ENCODE measurements at regions not wholly inside any gene's neighbourhood (a gene's known extent, or its start where the extent isn't known, plus 50 kb on each side); places are given as distances from the start of the nearest gene placed in this dataset.

DNA sequence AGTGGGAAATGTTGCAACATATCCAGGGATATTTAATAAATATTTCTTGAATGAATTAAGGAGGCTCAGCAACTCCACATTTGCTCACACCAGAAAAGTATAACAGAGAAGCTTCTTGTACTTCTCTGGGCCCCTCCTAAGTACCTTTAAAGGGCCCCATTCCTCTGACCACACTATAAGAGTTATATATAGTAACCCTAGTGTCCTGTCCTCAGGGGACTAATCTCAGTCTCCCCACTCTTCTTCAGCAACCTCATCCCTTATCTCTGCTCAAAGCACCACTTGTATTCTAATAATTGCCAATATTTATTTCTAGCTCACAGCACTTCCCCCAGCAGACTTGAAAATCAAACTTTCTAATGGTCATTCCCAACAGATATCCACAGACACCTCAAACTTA, 237.1 kb downstream of the GXYLT1 start:
- CTCF ChIA-PET (ENCODE audit: low intra/inter-chr PET ratio) = no interaction called here
- Histone ChIP-seq H3K27ac (ENCODE audit: extremely low read depth, low read depth, low read length) (no peak overlapping the region), H3K79me2 (ENCODE audit: control insufficient read depth, insufficient read depth, low read length) (no peaks in the 10 kb centered on the region), H3K9me3 (replicated peaks; ENCODE audit: control insufficient read depth, insufficient read depth, low read depth, low read length) (no peaks in the 10 kb centered on the region), H3K9me1 (ENCODE audit: control insufficient read depth, insufficient read depth, low read length) (no peaks in the 10 kb centered on the region), H3K27me3 (ENCODE audit: control insufficient read depth in 2 of 2, insufficient read depth in 2 of 2, low read length in 2 of 2) (no peaks in the 10 kb centered on the region), H4K20me1 (replicated peaks; ENCODE audit: control insufficient read depth, insufficient read depth, low read length) (no peaks in the 10 kb centered on the region), H2AFZ (ENCODE audit: low read depth, low read length) (no peak overlapping the region), H3K36me3 (ENCODE audit: control insufficient read depth, insufficient read depth, low read length) (no peaks in the 10 kb centered on the region), H3K4me1 (replicated peaks in 1 of 2; ENCODE audit: control insufficient read depth in 2 of 2, insufficient read depth in 2 of 2, low read length in 2 of 2) (no peaks in the 10 kb centered on the region), H3K9ac (ENCODE audit: insufficient read depth in 1 of 2, low read depth in 2 of 2, low read length in 2 of 2) (no peak overlapping the region), H3K4me2 (ENCODE audit: insufficient read depth, low read length) (no peak overlapping the region), H3K4me3 (no peak overlapping the region)
- intact Hi-C loops (cut with micrococcal nuclease) = no loop called here
- no peak for FAIRE-seq
- POLR2A ChIA-PET = interaction anchor here (1.1 kb wide), 1 partner anchor 9 kb away, joined by 4 read pairs; no protein-coding TSS in a partner anchor
- ATAC-seq = no peak
- BruUV-seq (replicated peaks) = no TSS peak
- in situ Hi-C loops (cut with MboI) = no loop called here
- no peak for TF ChIP-seq ZNF217 (CRISPR knock-in tag; IDR thresholded peaks at IDR 0.05)
- TF ChIP-seq FOXA3 (CRISPR knock-in tag; conservative IDR thresholded peaks at IDR 0.05 in 1 of 2, IDR thresholded peaks at IDR 0.05 in 1 of 2) = no peak
- no peak for TF ChIP-seq HDAC3 (IDR thresholded peaks at IDR 0.05; ENCODE audit: borderline replicate concordance, partially characterized antibody)
- DNase-seq (ENCODE audit: extremely low read depth in 1 of 4, low spot score in 3 of 4) = no peak

DNA sequence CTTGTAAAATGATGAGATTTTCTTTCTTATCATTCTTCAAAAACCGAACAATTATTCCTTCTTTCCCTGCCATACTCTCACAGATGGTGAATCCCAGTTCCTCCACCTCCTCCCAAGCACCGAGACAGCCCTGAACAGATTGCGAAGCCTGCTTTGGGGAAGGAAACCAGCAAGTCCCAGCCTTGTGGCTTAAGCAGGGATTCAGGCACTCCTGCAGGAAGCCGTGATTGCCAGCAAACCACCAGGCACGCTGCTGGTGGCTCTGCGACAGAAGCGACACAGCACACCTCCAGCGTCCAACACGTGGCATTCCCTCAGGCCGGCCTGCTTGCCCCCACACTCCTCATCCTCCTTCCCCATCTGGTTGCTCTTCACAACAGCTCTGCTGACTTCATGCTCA, 237.7 kb downstream of the GXYLT1 start:
- BruUV-seq (replicated peaks) = no TSS peak
- H3K27me3 ChIP-seq (ENCODE audit: control insufficient read depth in 2 of 2, insufficient read depth in 2 of 2, low read length in 2 of 2) = no peaks in the 10 kb centered on the region

More for the DNA sequence above, 237.7 kb downstream of the GXYLT1 start:
- no peaks in the 10 kb centered on the region for H3K4me1 ChIP-seq (replicated peaks in 1 of 2; ENCODE audit: control insufficient read depth in 2 of 2, insufficient read depth in 2 of 2, low read length in 2 of 2)
- 2% methylated on average over 9 of the region's 10 CpGs for WGBS (ENCODE audit: insufficient coverage, low coverage, missing lambda C conversion rate)
- POLR2A ChIA-PET = interaction anchor here (1.1 kb wide), 1 partner anchor 10 kb away, joined by 4 read pairs; no protein-coding TSS in a partner anchor
- DNase-seq (ENCODE audit: extremely low read depth in 1 of 4, low spot score in 3 of 4) = no peak
- CTCF ChIA-PET (ENCODE audit: low intra/inter-chr PET ratio) = no interaction called here
- in situ Hi-C loops (cut with MboI) (no loop called here), intact Hi-C loops (cut with micrococcal nuclease) (no loop called here)
- H3K79me2 ChIP-seq (ENCODE audit: control insufficient read depth, insufficient read depth, low read length) = no peaks in the 10 kb centered on the region
- H3K9ac ChIP-seq (ENCODE audit: insufficient read depth in 1 of 2, low read depth in 2 of 2, low read length in 2 of 2) = no peak overlapping the region
- H3K4me3 ChIP-seq = no peak overlapping the region
- H3K4me2 ChIP-seq (ENCODE audit: insufficient read depth, low read length) = no peak overlapping the region
- H3K9me1 ChIP-seq (ENCODE audit: control insufficient read depth, insufficient read depth, low read length) = no peaks in the 10 kb centered on the region
- FAIRE-seq = no peak
- TF ChIP-seq CBFA2T3 (IDR thresholded peaks at IDR 0.05) (no peak), FOXP1 (CRISPR knock-in tag; IDR thresholded peaks at IDR 0.05) (no peak), MTA2 (IDR thresholded peaks at IDR 0.05; ENCODE audit: low read depth) (no peak), ZNF175 (CRISPR knock-in tag; IDR thresholded peaks at IDR 0.05; ENCODE audit: low read depth) (no peak), GTF2F1 (IDR thresholded peaks at IDR 0.05; ENCODE audit: low read depth, low read length) (no peak), MAFK (IDR thresholded peaks at IDR 0.05; ENCODE audit: low read length) (no peak)
- TF ChIP-seq, protein P1, sequence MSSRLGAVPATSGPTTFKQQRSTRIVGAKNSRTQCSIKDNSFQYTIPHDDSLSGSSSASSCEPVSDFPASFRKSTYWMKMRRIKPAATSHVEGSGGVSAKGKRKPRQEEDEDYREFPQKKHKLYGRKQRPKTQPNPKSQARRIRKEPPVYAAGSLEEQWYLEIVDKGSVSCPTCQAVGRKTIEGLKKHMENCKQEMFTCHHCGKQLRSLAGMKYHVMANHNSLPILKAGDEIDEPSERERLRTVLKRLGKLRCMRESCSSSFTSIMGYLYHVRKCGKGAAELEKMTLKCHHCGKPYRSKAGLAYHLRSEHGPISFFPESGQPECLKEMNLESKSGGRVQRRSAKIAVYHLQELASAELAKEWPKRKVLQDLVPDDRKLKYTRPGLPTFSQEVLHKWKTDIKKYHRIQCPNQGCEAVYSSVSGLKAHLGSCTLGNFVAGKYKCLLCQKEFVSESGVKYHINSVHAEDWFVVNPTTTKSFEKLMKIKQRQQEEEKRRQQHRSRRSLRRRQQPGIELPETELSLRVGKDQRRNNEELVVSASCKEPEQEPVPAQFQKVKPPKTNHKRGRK (tag; IDR thresholded peaks at IDR 0.05) = no peak
- TF ChIP-seq, protein P2, sequence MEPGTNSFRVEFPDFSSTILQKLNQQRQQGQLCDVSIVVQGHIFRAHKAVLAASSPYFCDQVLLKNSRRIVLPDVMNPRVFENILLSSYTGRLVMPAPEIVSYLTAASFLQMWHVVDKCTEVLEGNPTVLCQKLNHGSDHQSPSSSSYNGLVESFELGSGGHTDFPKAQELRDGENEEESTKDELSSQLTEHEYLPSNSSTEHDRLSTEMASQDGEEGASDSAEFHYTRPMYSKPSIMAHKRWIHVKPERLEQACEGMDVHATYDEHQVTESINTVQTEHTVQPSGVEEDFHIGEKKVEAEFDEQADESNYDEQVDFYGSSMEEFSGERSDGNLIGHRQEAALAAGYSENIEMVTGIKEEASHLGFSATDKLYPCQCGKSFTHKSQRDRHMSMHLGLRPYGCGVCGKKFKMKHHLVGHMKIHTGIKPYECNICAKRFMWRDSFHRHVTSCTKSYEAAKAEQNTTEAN (CRISPR knock-in tag; IDR thresholded peaks at IDR 0.05) = no peak
- TF ChIP-seq, protein P3, sequence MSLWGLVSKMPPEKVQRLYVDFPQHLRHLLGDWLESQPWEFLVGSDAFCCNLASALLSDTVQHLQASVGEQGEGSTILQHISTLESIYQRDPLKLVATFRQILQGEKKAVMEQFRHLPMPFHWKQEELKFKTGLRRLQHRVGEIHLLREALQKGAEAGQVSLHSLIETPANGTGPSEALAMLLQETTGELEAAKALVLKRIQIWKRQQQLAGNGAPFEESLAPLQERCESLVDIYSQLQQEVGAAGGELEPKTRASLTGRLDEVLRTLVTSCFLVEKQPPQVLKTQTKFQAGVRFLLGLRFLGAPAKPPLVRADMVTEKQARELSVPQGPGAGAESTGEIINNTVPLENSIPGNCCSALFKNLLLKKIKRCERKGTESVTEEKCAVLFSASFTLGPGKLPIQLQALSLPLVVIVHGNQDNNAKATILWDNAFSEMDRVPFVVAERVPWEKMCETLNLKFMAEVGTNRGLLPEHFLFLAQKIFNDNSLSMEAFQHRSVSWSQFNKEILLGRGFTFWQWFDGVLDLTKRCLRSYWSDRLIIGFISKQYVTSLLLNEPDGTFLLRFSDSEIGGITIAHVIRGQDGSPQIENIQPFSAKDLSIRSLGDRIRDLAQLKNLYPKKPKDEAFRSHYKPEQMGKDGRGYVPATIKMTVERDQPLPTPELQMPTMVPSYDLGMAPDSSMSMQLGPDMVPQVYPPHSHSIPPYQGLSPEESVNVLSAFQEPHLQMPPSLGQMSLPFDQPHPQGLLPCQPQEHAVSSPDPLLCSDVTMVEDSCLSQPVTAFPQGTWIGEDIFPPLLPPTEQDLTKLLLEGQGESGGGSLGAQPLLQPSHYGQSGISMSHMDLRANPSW (CRISPR knock-in tag; IDR thresholded peaks at IDR 0.05) = no peak
- no peak overlapping the region for H2AFZ ChIP-seq (ENCODE audit: low read depth, low read length)
- no peaks in the 10 kb centered on the region for H3K36me3 ChIP-seq (ENCODE audit: control insufficient read depth, insufficient read depth, low read length)
- H3K9me3 ChIP-seq (replicated peaks; ENCODE audit: control insufficient read depth, insufficient read depth, low read depth, low read length) = no peaks in the 10 kb centered on the region
- H3K27ac ChIP-seq (ENCODE audit: extremely low read depth, low read depth, low read length) = no peak overlapping the region
- no peaks in the 10 kb centered on the region for H4K20me1 ChIP-seq (replicated peaks; ENCODE audit: control insufficient read depth, insufficient read depth, low read length)
- ATAC-seq = no peak

Data from K562 (cell line).